CD4-positive, CD25-positive, alpha-beta regulatory T cell (primary cell): ENCODE measurements at regions not wholly inside any gene's neighbourhood (a gene's known extent, or its start where the extent isn't known, plus 50 kb on each side); places are given as distances from the start of the nearest gene placed in this dataset.

Experiments used
- ATAC-seq, 2 donors: fragments of 150-1000 bp; cut with Tn5 transposase; one replicate each; pipeline ENCODE4 v1.10.0; 2021; ENCODE audit warnings: low read depth in 2 of 2, moderate number of reproducible peaks in 2 of 2, moderate library complexity in 1 of 2
- DNase-seq, 3 donors: peaks; one replicate each; pipeline versions ENCODE4 v3.0.0 to v3.0.0-alpha.2; 2012 to 2022; ENCODE audit warnings: mixed read lengths in 1 of 3
- H3K27ac ChIP-seq: one replicate; pipeline ENCODE4 v1.7.0; 2013; ENCODE audit warnings: mild to moderate bottlenecking, low read length; ENCODE audit not compliant: insufficient read depth, poor library complexity, severe bottlenecking
- H3K27me3 ChIP-seq: one replicate; pipeline ENCODE4 v1.7.0; 2013; ENCODE audit warnings: low read length; ENCODE audit not compliant: control insufficient read depth, insufficient read depth
- H3K36me3 ChIP-seq: one replicate; pipeline ENCODE4 v1.7.0; 2013; ENCODE audit warnings: mild to moderate bottlenecking, low read length, moderate library complexity; ENCODE audit not compliant: control insufficient read depth, insufficient read depth
- H3K4me1 ChIP-seq: 2 replicates; pipeline ENCODE4 v1.7.0; 2013; ENCODE audit warnings: mild to moderate bottlenecking, low read length; ENCODE audit not compliant: insufficient read depth, control insufficient read depth, poor library complexity, severe bottlenecking
- H3K4me3 ChIP-seq: one replicate; pipeline ENCODE4 v1.7.0; 2013; ENCODE audit warnings: low read depth, mild to moderate bottlenecking, low read length, moderate library complexity
- H3K9me3 ChIP-seq, 2 experiments: 1 replicate in 1 of 2; 2 replicates in 1 of 2; pipeline ENCODE4 v1.7.0; 2013; ENCODE audit warnings: low read length in 2 of 2, mild to moderate bottlenecking in 1 of 2, moderate library complexity in 1 of 2; ENCODE audit not compliant: control insufficient read depth in 2 of 2
- H3K27ac Mint-ChIP-seq, 3 donors: one replicate each; pipeline ENCODE4 v1.8.0; 2020 to 2022; ENCODE audit warnings: mild to moderate bottlenecking in 3 of 3, mixed read lengths in 3 of 3, moderate library complexity in 2 of 3
- H3K27me3 Mint-ChIP-seq: one replicate; pipeline ENCODE4 v1.8.0; 2022; ENCODE audit warnings: mild to moderate bottlenecking, mixed read lengths
- H3K36me3 Mint-ChIP-seq: one replicate; pipeline ENCODE4 v1.8.0; 2020; ENCODE audit warnings: mixed read lengths
- H3K4me1 Mint-ChIP-seq, 4 donors: one replicate each; pipeline ENCODE4 v1.8.0; 2020 to 2022; ENCODE audit warnings: mixed read lengths in 4 of 4, mild to moderate bottlenecking in 1 of 4
- H3K4me3 Mint-ChIP-seq, 4 donors: one replicate each; pipeline ENCODE4 v1.8.0; 2020 to 2022; ENCODE audit warnings: mild to moderate bottlenecking in 4 of 4, mixed read lengths in 4 of 4, moderate library complexity in 3 of 4
- H3K9me3 Mint-ChIP-seq, 7 donors: one replicate each; pipeline ENCODE4 v1.8.0; 2020 to 2022; ENCODE audit warnings: mixed read lengths in 7 of 7, mild to moderate bottlenecking in 3 of 7, moderate library complexity in 2 of 7

GRCh38 chr2:199019898-199020507 is 437.7 kb downstream of the SATB2 start:
- Mint-ChIP-seq H3K9me3 (peaks cover 0 to 2% (median 0%) of the 10 kb centered on the region in 7 donors), H3K27me3 (no peaks in the 10 kb centered on the region), H3K4me3 (no peak overlapping the region), H3K27ac (no peak overlapping the region), H3K36me3 (no peaks in the 10 kb centered on the region), H3K4me1 (no peaks in the 10 kb centered on the region)
- ATAC-seq = no peak
- no peaks in the 10 kb centered on the region for H3K36me3 ChIP-seq
- no peaks in the 10 kb centered on the region for H3K4me1 ChIP-seq
- H3K4me3 ChIP-seq = no peak overlapping the region
- no peaks in the 10 kb centered on the region for H3K9me3 ChIP-seq
- H3K27ac ChIP-seq = no peak overlapping the region
- DNase-seq = no peak
- no peaks in the 10 kb centered on the region for H3K27me3 ChIP-seq

GRCh38 chr2:199018826-199019225 is 438.9 kb downstream of the SATB2 start:
- no peak for DNase-seq
- no peaks in the 10 kb centered on the region for H3K9me3 ChIP-seq
- Mint-ChIP-seq H3K27me3 (no peaks in the 10 kb centered on the region), H3K4me1 (no peaks in the 10 kb centered on the region), H3K4me3 (no peak overlapping the region), H3K36me3 (no peaks in the 10 kb centered on the region), H3K27ac (no peak overlapping the region), H3K9me3 (peaks cover 0 to 2% (median 0%) of the 10 kb centered on the region in 7 donors)
- no peak overlapping the region for H3K27ac ChIP-seq
- H3K4me1 ChIP-seq = no peaks in the 10 kb centered on the region
- H3K4me3 ChIP-seq = no peak overlapping the region
- H3K36me3 ChIP-seq = no peaks in the 10 kb centered on the region
- no peaks in the 10 kb centered on the region for H3K27me3 ChIP-seq
- ATAC-seq = no peak

GRCh38 chr2:199015072-199015471 is 442.7 kb downstream of the SATB2 start:
- Mint-ChIP-seq H3K36me3 (no peaks in the 10 kb centered on the region), H3K27me3 (no peaks in the 10 kb centered on the region), H3K4me1 (no peaks in the 10 kb centered on the region)

GRCh38 chr2:199014226-199014625 is 443.5 kb downstream of the SATB2 start:
- H3K27me3 Mint-ChIP-seq = no peaks in the 10 kb centered on the region
- no peaks in the 10 kb centered on the region for H3K4me1 Mint-ChIP-seq
- ATAC-seq (no peak), DNase-seq (no peak)
- Histone ChIP-seq H3K27ac (no peak overlapping the region), H3K27me3 (no peaks in the 10 kb centered on the region), H3K9me3 (no peaks in the 10 kb centered on the region), H3K36me3 (no peaks in the 10 kb centered on the region), H3K4me3 (no peak overlapping the region), H3K4me1 (no peaks in the 10 kb centered on the region)
- no peak overlapping the region for H3K4me3 Mint-ChIP-seq
- no peaks in the 10 kb centered on the region for H3K36me3 Mint-ChIP-seq
- peaks cover 0 to 4% (median 2%) of the 10 kb centered on the region in 7 donors for H3K9me3 Mint-ChIP-seq
- H3K27ac Mint-ChIP-seq = no peak overlapping the region

More at GRCh38 chr2:199015072-199015471, 442.7 kb downstream of the SATB2 start:
- ATAC-seq (no peak), DNase-seq (no peak)
- H3K9me3 Mint-ChIP-seq = peaks cover 0 to 4% (median 2%) of the 10 kb centered on the region in 7 donors
- no peak overlapping the region for H3K4me3 ChIP-seq
- no peak overlapping the region for H3K27ac ChIP-seq
- no peak overlapping the region for H3K27ac Mint-ChIP-seq
- H3K27me3 ChIP-seq = no peaks in the 10 kb centered on the region
- H3K4me1 ChIP-seq = no peaks in the 10 kb centered on the region
- no peaks in the 10 kb centered on the region for H3K9me3 ChIP-seq
- no peak overlapping the region for H3K4me3 Mint-ChIP-seq
- H3K36me3 ChIP-seq = no peaks in the 10 kb centered on the region

GRCh38 chr2:199011908-199012307 is 445.8 kb downstream of the SATB2 start:
- no peak for ATAC-seq

GRCh38 chr2:198994678-198995077 is 463.1 kb downstream of the SATB2 start:
- no peaks in the 10 kb centered on the region for H3K4me1 ChIP-seq
- no peaks in the 10 kb centered on the region for H3K36me3 Mint-ChIP-seq
- no peaks in the 10 kb centered on the region for H3K36me3 ChIP-seq
- H3K27ac Mint-ChIP-seq = no peak overlapping the region
- H3K27ac ChIP-seq = no peak overlapping the region
- H3K27me3 Mint-ChIP-seq = no peaks in the 10 kb centered on the region
- H3K27me3 ChIP-seq = no peaks in the 10 kb centered on the region
- H3K4me3 Mint-ChIP-seq = no peak overlapping the region
- H3K9me3 ChIP-seq = no peaks in the 10 kb centered on the region
- ATAC-seq = no peak
- H3K4me1 Mint-ChIP-seq = no peaks in the 10 kb centered on the region
- H3K4me3 ChIP-seq = no peak overlapping the region
- H3K9me3 Mint-ChIP-seq = peaks cover 0 to 5% (median 1%) of the 10 kb centered on the region in 7 donors
- DNase-seq = no peak

More at GRCh38 chr2:199011908-199012307, 445.8 kb downstream of the SATB2 start:
- Histone ChIP-seq H3K4me3 (no peak overlapping the region), H3K36me3 (no peaks in the 10 kb centered on the region), H3K27ac (no peak overlapping the region), H3K4me1 (no peaks in the 10 kb centered on the region), H3K27me3 (no peaks in the 10 kb centered on the region), H3K9me3 (no peaks in the 10 kb centered on the region)
- Mint-ChIP-seq H3K27ac (no peak overlapping the region), H3K4me3 (no peak overlapping the region), H3K27me3 (no peaks in the 10 kb centered on the region), H3K4me1 (no peaks in the 10 kb centered on the region), H3K9me3 (peaks cover 0 to 11% (median 2%) of the 10 kb centered on the region in 7 donors), H3K36me3 (no peaks in the 10 kb centered on the region)
- DNase-seq = no peak

- Histone ChIP-seq H3K36me3 (no peaks in the 10 kb centered on the region), H3K9me3 (no peaks in the 10 kb centered on the region), H3K4me3 (no peak overlapping the region), H3K4me1 (no peaks in the 10 kb centered on the region), H3K27ac (no peak overlapping the region), H3K27me3 (no peaks in the 10 kb centered on the region)
- no peak overlapping the region for H3K4me3 Mint-ChIP-seq
- peaks cover 0 to 5% (median 2%) of the 10 kb centered on the region in 7 donors for H3K9me3 Mint-ChIP-seq
- DNase-seq (no peak), ATAC-seq (no peak)
- no peaks in the 10 kb centered on the region for H3K36me3 Mint-ChIP-seq
- H3K27me3 Mint-ChIP-seq = no peaks in the 10 kb centered on the region
- no peak overlapping the region for H3K27ac Mint-ChIP-seq
- H3K4me1 Mint-ChIP-seq = no peaks in the 10 kb centered on the region
Observed at GRCh38 chr2:198991431-198991830, 466.3 kb downstream of the SATB2 start.

- no peaks in the 10 kb centered on the region for H3K36me3 Mint-ChIP-seq
- H3K9me3 ChIP-seq = peaks cover 6 to 17% of the 10 kb centered on the region in 2 experiments
- no peaks in the 10 kb centered on the region for H3K27me3 ChIP-seq
- H3K36me3 ChIP-seq = no peaks in the 10 kb centered on the region
- DNase-seq (no peak), ATAC-seq (no peak)
- no peaks in the 10 kb centered on the region for H3K27me3 Mint-ChIP-seq
- no peak overlapping the region for H3K27ac Mint-ChIP-seq
- H3K4me1 Mint-ChIP-seq = no peaks in the 10 kb centered on the region
- no peak overlapping the region for H3K4me3 ChIP-seq
- no peaks in the 10 kb centered on the region for H3K4me1 ChIP-seq
- no peak overlapping the region for H3K4me3 Mint-ChIP-seq
- H3K27ac ChIP-seq = no peak overlapping the region
- H3K9me3 Mint-ChIP-seq = peaks cover 3 to 30% (median 9%) of the 10 kb centered on the region in 7 donors
Observed at GRCh38 chr2:198975779-198976178, 482.0 kb downstream of the SATB2 start.
